AG09309 (cell line): ENCODE measurements at regions not wholly inside any gene's neighbourhood (a gene's known extent, or its start where the extent isn't known, plus 50 kb on each side); places are given as distances from the start of the nearest gene placed in this dataset.

Source experiments
- DNase-seq: peaks from one replicate; pipeline ENCODE4 v3.0.0-alpha.2; 2010; ENCODE audit warnings: low read depth
- H3K4me3 ChIP-seq: 2 replicates; pipeline ENCODE4 v1.5.1; 2011; ENCODE audit warnings: mild to moderate bottlenecking, low read depth, low read length, moderate library complexity; ENCODE audit not compliant: control insufficient read depth
- TF ChIP-seq, protein P1 (sequence below): IDR thresholded peaks from 2 replicates; pipeline ENCODE4 v1.5.1; 2011; ENCODE audit warnings: mild to moderate bottlenecking, low read depth, low read length, inconsistent platforms; ENCODE audit not compliant: insufficient read depth, control insufficient read depth; ENCODE audit errors: missing control alignments

GRCh38 chr2:103103678-103104077 lies 341.8 kb downstream of the TMEM182 start:
- TF ChIP-seq, protein P1, sequence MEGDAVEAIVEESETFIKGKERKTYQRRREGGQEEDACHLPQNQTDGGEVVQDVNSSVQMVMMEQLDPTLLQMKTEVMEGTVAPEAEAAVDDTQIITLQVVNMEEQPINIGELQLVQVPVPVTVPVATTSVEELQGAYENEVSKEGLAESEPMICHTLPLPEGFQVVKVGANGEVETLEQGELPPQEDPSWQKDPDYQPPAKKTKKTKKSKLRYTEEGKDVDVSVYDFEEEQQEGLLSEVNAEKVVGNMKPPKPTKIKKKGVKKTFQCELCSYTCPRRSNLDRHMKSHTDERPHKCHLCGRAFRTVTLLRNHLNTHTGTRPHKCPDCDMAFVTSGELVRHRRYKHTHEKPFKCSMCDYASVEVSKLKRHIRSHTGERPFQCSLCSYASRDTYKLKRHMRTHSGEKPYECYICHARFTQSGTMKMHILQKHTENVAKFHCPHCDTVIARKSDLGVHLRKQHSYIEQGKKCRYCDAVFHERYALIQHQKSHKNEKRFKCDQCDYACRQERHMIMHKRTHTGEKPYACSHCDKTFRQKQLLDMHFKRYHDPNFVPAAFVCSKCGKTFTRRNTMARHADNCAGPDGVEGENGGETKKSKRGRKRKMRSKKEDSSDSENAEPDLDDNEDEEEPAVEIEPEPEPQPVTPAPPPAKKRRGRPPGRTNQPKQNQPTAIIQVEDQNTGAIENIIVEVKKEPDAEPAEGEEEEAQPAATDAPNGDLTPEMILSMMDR: no peak
- no peak for DNase-seq
- no peak overlapping the region for H3K4me3 ChIP-seq

DNA sequence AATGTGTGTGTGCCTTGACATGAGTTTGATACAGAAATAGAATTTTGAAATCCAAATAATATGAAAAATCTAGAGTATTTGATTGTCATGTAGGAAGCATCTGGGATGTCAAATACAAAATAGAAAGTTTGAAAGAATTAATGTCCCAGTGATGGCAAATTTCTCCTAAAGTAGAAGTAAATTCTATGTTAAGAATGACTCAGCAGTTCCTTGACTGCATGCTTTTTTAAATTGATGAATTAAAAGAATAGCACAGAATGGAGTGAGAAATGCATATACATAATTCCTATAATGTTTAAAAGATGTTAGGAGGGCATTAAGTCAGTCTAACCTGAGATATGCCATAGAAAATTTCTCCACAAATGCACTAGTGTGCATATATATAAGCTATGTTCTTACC lies 357.5 kb downstream of the TMEM182 start:
- H3K4me3 ChIP-seq: no peak overlapping the region
- TF ChIP-seq, protein P1: no peak
- DNase-seq: no peak

- DNase-seq: no peak
- no peak overlapping the region for H3K4me3 ChIP-seq
- TF ChIP-seq, protein P1: no peak
These were observed 359.3 kb downstream of the TMEM182 start for GRCh38 chr2:103121106-103121505.

GRCh38 chr2:103123516-103123915 lies 361.7 kb downstream of the TMEM182 start:
- TF ChIP-seq, protein P1: no peak
- no peak overlapping the region for H3K4me3 ChIP-seq
- DNase-seq: no peak

DNA sequence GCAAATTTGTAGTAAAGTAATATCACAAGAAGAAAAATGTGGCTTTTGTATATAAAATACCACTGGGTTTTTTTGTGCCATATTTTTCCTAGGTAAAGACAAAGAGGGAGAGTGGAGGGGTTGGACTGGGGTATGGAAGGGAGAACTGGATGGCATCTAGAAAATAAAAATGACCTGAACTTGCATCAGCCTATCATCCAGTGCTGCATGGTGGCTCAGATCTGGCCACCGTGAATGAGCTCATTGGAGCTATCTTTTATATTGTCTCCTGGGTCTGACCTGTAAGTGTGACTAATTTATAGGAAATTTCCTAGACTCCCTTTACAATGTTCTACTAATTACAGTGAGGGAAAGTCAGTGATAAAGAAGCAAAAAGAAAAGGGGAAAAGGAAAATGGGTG lies 369.0 kb downstream of the TMEM182 start:
- H3K4me3 ChIP-seq: no peak overlapping the region
- TF ChIP-seq, protein P1: no peak
- DNase-seq: no peak

DNA sequence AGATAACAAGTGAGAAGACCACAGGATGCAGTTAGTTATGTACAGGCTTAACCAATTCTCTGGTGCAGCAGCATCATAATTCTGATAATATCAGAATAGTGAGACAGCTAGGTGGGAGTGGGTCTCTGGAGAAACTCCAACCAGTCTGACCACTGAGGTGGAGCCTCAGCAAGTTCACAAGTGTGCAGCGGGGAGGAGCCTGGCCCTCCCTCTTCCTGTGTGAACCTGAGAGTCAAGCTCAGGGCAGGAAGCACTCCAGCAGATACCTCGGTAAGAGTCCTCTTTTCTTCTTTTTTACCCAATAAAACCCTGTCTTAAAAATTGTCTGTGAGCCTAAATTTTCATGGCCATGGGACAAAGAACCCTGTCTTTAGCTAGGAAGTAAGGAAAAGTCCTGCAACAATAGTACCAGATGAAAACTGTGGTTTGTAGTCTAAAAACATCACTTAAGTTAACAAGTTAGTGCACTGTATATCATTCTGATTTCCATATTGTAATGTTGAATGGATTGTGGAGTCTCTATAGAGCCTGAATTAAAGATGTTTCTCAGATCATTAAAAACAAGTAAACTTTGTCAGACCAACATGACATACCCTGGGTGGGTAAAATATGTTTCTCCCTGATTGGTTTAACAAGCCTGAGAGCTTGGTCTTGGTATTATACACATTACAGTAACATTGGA lies 370.8 kb downstream of the TMEM182 start:
- DNase-seq: no peak
- TF ChIP-seq, protein P1: no peak
- H3K4me3 ChIP-seq: no peak overlapping the region
